GM18907 (cell line): ENCODE measurements at regions not wholly inside any gene's neighbourhood (a gene's known extent, or its start where the extent isn't known, plus 50 kb on each side); places are given as distances from the start of the nearest gene placed in this dataset.
"Not testable (repeated sequence)": the region's sequence is repeated elsewhere in the genome, so short reads cannot be mapped to it uniquely, and the experiment has no call there.

ENCODE experiments used
- ATAC-seq: cut with Tn5 transposase; IDR thresholded peaks from one replicate; pipeline ENCODE4 v1.9.1; 2021; ENCODE audit warnings: mild to moderate bottlenecking, moderate library complexity; ENCODE audit not compliant: unreplicated experiment

DNA sequence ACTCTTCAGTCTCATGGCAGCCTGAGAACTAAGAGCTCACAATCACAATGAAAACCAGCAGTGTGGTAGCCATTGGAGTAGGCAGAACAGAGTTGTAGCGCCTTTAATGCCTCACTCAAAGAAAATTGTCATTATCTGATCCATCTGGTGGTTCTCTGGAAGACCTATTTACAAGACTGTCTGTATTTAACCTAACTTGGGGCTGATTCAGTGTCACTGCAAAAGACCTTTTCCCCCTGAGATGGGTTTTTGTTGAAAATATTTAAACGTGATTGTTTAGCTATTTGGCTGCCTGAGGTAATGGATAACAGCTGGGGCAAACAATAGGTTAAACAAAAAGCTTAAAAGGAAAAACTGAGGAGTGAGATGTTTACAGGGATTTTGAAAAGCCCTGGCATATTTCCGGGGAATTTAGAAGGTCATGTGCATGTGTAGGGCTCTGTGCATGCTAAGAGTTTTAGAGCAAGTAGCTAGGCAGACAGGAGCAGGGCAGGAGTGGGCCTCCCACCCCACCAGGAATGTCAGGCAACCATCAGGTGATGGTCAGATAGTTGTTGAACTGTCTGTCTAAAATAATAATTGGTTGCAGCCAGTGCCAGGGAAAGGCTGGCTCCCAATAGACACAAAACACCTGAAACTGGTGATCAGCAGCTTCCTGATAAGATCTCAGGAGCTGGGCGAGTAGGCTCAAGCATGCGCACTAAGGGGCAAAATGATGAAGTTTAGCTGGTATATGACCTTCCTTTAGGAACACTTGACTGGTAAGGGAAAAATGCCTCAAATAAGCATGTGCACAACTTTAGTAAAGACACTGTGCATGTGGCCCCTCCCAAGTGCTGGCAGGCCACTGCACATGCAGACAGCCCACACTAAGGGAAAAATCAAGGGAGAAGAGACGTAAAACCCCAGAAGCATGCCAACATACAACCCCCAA lies 70.8 kb upstream of the AKIRIN2 start:
- no peak for ATAC-seq

DNA sequence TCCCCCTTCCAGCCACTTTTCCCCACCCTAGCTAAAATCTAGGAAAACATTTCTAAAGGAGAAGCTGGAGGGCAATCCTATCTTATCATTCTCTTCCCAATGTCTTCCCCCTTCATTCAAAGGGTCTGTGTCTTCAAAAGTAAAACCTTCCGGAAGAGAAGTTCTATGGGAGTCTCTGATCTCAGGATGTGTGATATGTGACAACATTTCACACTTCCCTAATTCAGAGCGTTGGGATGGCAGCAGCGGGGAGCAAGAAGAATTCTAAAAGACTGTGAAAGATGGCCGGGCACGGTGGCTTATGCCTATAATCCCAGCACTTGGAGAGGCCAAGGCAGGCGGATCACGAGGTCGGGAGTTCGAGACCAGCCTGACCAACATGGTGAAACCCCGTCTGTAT lies 65.4 kb upstream of the AKIRIN2 start:
- no peak for ATAC-seq

DNA sequence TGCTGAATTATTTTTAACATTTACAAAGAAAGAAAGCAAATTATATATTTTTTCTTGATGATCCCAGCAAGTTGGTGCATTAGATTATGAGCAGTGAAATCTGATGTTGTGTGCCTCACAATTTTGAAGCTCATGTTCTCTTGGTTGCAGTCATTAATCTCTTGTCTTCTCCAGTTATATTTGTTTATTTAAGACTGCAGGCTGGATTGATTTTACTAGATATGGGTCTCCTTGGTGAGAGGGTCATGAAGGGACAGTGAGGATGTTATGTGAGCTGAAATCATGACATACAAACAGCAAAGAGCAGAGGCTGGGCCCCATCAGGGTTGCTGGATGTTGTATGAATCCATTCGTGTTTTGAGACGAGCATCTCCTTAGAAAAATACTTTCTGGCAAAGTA lies 64.2 kb upstream of the AKIRIN2 start:
- ATAC-seq = no peak

DNA sequence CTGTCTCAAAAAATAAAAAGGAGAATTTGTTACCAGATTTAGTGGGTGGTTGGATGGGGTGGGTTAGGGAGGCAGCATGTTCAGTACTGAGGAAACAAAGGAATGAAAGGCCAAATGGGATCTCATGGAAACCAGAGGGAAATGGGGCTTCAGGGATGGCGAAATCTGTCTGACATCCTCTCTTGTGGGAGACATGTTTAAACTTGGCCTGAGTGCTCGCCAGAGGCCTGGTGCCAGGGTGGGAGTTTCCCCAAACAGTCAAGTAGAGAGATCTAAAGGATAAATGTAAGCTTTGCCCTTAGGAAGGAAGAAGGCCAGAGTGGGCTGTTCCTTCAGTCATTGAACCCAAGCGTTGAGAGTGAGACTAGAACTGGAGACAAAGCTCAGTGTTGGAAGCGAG lies 61.9 kb upstream of the AKIRIN2 start:
- no peak for ATAC-seq

DNA sequence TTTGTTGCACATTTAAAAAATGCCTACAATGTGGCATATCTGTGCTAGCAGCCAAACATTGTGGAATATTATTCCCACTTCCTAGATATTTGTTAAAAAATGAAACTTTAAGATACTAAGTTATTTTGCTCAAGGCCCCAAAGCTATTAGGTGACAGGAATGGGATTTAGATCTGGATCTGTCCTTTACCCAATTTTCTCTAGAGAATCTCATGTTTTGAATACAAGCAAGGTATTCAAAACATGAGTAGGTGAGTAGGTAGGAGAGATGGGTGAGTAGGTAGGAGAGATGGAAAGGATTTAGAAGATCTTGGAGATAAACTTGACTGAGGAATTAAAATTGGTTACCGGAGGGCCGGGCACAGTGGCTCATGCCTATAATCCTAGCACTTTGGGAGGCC lies 61.2 kb upstream of the AKIRIN2 start:
- ATAC-seq = no peak

DNA sequence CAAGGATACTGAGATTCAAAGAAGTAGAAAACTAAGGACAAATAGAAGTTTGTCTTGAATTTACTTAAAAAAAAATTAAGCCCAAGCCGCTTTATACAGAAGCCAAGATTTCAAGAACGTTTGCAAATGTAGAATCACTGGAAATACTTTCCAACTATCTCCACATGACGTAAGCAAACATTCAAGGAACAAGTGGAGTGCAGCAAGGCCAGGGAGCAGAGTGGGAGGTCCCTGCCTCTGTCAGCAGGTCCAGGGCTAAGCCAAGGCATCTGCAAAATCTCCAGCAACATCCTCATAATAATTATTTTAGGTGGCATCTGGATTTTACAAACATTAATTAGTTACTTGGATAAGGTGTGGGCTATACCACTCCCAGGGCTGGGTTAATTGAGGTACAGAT lies 60.1 kb upstream of the AKIRIN2 start:
- ATAC-seq = no peak

DNA sequence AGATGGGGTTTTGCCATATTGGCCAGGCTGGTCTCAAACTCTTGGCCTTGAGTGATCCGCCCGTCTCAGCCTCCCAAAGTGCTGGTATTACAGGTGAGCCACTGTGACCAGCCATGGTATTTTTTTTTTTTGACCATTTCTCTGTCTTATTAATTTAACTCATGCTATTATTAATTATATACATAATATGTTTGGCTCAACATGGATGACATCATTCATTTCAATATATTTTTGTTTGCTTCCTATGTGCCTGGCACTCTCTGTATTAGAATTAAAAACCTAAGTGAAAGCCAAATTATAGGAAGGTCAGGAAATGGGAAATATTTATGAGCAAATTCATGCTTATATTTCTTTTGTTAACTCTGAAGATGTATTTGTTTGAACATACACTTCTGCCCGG lies 55.8 kb upstream of the AKIRIN2 start:
- no peak for ATAC-seq

DNA sequence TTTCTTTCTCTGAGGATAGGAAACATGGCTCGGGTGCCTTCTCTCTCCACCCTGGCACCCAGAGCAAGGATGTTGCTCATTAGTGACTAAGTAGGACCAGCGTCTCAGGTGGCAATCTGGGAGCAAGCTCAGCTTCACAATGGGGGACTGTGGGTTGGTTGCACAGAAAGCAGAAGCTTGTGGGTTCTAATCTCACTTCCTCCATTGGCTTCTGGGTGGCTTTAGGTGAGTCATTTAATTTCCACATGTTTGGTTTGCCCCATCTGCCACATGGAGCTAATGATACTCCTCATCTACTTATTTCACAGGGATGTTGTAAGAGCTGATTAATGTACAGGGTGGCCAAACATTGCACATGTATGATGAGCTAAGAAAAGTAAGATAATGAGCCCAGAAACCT lies 54.8 kb upstream of the AKIRIN2 start:
- ATAC-seq = peak; percentile 96

DNA sequence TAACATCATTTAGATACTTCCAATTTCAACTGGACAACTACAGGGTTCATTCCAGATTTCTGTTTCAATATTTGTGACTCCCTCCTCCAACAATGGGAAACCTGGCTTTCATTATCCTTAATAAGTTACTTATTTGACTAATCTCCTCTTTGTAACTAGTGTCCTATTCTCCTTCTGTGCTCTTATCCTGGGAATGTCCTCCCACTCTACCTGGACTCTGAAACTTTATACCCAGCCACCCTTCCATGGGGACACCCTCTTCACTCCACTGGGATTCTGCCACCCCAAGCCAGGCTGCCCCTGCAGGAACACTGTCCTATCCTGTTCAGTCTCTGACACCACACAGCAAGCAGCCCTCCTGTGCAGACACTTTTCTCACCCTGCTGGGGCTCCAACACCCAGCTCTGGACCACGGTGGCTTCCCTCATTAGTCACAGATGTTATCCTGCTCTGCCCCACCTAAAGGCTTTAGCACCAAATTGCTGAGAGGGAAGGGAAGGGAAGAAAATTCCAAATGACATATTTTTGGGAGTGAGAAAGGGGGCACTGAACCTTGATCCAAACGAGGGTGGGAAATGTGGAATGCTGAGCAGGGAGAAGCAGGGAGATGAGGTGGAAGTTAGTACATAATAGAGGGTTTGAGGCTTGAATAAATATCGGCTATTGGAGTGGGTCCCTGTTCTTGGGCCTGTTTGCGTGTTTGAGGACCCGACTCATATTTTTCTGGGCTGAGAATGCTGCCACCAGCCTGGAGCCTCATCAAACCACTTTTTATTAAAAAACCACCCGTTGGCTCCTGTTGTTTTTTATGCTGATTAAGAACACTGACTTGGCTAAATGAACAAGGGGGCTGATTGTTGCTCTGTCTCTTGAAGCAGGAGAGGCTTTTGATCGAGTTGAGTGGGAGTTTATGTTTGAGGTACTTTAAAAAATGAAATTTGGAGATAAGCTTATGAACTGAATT lies 54.0 kb upstream of the AKIRIN2 start:
- no peak for ATAC-seq

DNA sequence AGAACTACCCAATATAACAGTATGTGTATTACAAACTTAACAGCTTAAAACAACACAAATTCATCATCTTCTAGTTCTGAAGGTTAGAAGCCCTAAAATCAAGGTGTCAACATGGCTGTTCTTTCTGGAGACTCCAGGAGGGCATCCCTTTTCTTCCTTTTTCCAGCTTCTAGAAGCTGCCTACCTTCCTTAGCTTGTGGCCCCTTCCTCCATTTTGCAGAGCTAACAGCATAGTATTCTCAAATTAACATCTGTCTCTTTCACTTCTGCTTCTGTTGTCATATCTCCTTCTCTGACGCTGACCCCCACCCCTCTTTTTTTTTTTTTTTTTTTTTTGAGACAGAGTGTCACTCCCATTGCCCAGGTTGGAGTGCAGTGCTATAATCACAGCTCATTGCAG lies 52.8 kb upstream of the AKIRIN2 start:
- ATAC-seq = peak; percentile 46

DNA sequence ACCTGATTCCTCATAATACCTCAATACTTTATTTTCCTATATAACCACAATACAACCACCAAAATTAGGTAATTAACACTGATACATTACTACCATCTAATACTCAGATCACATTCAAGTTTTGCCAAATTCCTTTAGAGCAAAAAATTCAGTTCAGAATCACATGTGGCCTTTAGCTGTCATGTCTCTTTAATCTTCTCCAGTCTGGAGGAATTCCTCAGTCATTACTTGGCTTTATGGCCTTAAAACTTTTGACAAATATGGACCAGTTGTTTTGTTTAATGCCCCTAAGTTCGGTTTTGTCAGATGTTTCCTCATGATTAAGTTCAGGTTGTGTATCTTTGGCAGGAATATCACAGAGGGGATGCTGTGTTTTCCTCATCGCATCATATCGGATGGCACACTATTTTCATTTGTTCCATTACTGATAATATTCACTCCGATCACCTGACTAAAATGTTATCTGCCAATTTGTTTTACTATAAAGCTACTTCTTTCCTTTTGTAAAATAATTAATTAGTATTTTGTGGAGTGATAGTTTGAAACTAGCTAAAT lies 51.2 kb upstream of the AKIRIN2 start:
- no peak for ATAC-seq

DNA sequence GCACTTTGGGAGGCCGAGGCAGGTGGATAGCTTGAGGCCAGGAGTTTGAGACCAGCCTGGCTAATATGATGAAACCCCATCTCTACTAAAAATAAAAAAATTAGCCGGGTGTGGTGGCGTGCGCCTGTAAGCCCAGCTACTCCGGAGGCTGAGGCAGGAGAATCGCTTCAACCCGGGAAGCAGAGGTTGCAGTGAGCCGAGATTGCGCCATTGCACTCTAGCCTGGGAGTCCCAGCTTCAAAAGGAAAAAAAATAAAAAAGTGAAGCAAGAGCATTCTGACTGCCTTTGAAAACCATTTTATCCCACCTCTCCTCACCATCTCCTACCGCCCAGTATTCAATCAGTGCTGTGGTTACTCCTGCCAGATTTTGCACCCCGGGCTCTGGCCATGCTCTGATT lies 50.5 kb upstream of the AKIRIN2 start:
- not testable (repeated sequence) for ATAC-seq
